Astrocyte of the spinal cord (primary cell): ENCODE measurements at regions not wholly inside any gene's neighbourhood (a gene's known extent, or its start where the extent isn't known, plus 50 kb on each side); places are given as distances from the start of the nearest gene placed in this dataset.

ENCODE experiments used
- DNase-seq: peaks from one replicate; pipeline ENCODE4 v3.0.0; 2011; ENCODE audit warnings: low read depth, low spot score
- H3K4me3 ChIP-seq: 2 replicates; pipeline ENCODE4 v1.5.1; 2011; ENCODE audit warnings: low read depth, mild to moderate bottlenecking, low read length, moderate library complexity
- CTCF ChIP-seq: IDR thresholded peaks from 2 replicates; pipeline ENCODE4 v1.5.1; 2012; ENCODE audit warnings: low read depth, mild to moderate bottlenecking, low read length, inconsistent platforms
- in situ Hi-C: cut with HindIII; loops from 2 replicates; pipeline ENCODE4 v1.10.0; 2017; ENCODE audit warnings: low sequenced_read_pairs

GRCh38 chr3:72011485-72011884 lies 226.5 kb upstream of the PROK2 start:
- no peak overlapping the region for H3K4me3 ChIP-seq
- in situ Hi-C loops = no loop called here
- DNase-seq = peak; percentile 70
- no peak for TF ChIP-seq CTCF

- TF ChIP-seq CTCF = no peak
- in situ Hi-C loops = no loop called here
- DNase-seq = no peak
- H3K4me3 ChIP-seq = no peak overlapping the region
These were observed 225.0 kb upstream of the PROK2 start for GRCh38 chr3:72009851-72010443.

GRCh38 chr3:72008226-72008996 lies 223.5 kb upstream of the PROK2 start:
- in situ Hi-C loops = no loop called here
- no peak overlapping the region for H3K4me3 ChIP-seq
- peak; percentile 23 for DNase-seq
- TF ChIP-seq CTCF = no peak

GRCh38 chr3:72006631-72007556 lies 221.9 kb upstream of the PROK2 start:
- no peak overlapping the region for H3K4me3 ChIP-seq
- in situ Hi-C loops = no loop called here
- no peak for DNase-seq
- TF ChIP-seq CTCF = no peak

- in situ Hi-C loops = no loop called here
- DNase-seq = no peak
- H3K4me3 ChIP-seq = no peak overlapping the region
- no peak for TF ChIP-seq CTCF
These were observed 219.9 kb upstream of the PROK2 start for GRCh38 chr3:72004749-72005292.

- no peak for TF ChIP-seq CTCF
- in situ Hi-C loops = no loop called here
- no peak for DNase-seq
- no peak overlapping the region for H3K4me3 ChIP-seq
These were observed 219.0 kb upstream of the PROK2 start for GRCh38 chr3:72003936-72004335.
